HepG2 (cell line): ENCODE measurements at regions not wholly inside any gene's neighbourhood (a gene's known extent, or its start where the extent isn't known, plus 50 kb on each side); places are given as distances from the start of the nearest gene placed in this dataset.

ENCODE experiments used
- CBFB ChIP-seq: sonication (generic); formaldehyde crosslinking; IDR thresholded peaks from 2 replicates; pipeline ENCODE4 v1.4.0; 2020; ENCODE audit warnings: missing genetic modification reagents
- NFIC ChIP-seq: IDR thresholded peaks from 2 replicates; pipeline ENCODE4 v1.6.1; 2012; ENCODE audit warnings: mild to moderate bottlenecking, low read length, inconsistent platforms
- RAD51 ChIP-seq: fragments of 450-650 bp; IDR thresholded peaks from 2 replicates; pipeline ENCODE4 v1.6.1; 2016; ENCODE audit warnings: borderline replicate concordance
- SOX5 ChIP-seq: IDR thresholded peaks from 2 replicates; pipeline ENCODE4 v1.6.1; 2016; ENCODE audit warnings: borderline replicate concordance
- TCF7 ChIP-seq: sonication (generic); IDR thresholded peaks from 2 replicates; pipeline ENCODE4 v1.6.1; 2016; ENCODE audit warnings: antibody characterized with exemption, low read depth
- XBP1 ChIP-seq: sonication (generic); formaldehyde crosslinking; IDR thresholded peaks from 2 replicates; pipeline ENCODE4 v1.5.0; 2020; ENCODE audit warnings: missing genetic modification reagents
- ZNF644 ChIP-seq: IDR thresholded peaks from 2 replicates; pipeline ENCODE4 v1.6.1; 2016; ENCODE audit warnings: low read depth
- TF ChIP-seq, protein P1 (sequence below): sonication (generic); formaldehyde crosslinking; IDR thresholded peaks from 2 replicates; pipeline ENCODE4 v1.4.0; 2020; ENCODE audit warnings: mild to moderate bottlenecking, missing genetic modification reagents, borderline replicate concordance
- TF ChIP-seq, protein P2 (sequence below): IDR thresholded peaks from 2 replicates; pipeline ENCODE4 v1.6.1; 2018; ENCODE audit warnings: missing genetic modification reagents, mild to moderate bottlenecking, missing compliant biosample characterization
- TF ChIP-seq, protein P3 (sequence below): sonication (generic); formaldehyde crosslinking; IDR thresholded peaks from 2 replicates; pipeline ENCODE4 v1.5.1; 2020; ENCODE audit warnings: mild to moderate bottlenecking, missing genetic modification reagents, borderline replicate concordance
- TF ChIP-seq, protein P4 (sequence below): sonication (generic); formaldehyde crosslinking; IDR thresholded peaks from 2 replicates; pipeline ENCODE4 v1.4.0; 2020; ENCODE audit warnings: missing genetic modification reagents

DNA sequence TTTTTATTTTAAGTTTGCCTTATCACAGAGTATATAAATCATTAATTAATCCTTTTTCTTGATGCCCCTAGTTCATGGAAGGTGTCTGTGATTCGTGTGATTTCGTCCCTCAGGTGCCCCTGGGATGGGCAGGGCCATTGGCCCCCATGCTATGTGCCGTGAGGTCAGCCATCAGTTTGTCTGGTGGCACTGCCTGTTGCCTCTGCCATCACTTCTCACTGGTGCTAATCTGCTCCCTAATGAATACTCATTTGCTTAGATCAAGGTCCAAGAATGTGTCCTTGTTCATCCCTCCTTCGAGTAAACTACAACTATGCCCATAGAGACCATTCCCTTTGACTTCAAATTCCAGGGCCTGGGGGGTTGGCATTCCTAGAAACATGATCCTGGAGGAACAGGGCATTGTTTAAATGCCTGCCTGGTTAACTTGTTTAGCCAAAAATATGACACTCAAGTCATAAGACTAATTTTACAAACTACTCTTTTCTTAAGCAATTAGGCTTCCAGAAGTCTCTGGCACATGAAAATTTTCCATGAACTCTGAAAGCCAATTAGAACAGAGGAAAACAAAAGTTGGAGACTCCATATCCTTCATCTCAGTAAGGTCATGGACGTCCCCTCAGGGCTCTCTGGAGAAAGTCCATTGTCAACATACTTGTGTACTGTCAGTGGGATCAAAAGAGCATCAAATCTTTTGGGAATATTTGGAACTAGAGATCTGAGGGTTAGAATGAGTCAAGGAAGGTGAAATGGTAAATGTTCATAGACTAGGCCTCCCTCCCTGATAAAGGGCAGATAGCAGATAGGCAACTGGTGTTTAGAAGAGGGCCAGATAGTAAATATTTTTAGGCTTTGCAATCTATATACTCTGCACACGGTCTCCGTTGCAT is 90.9 kb upstream of the PLXNC1 start (continued):
- TF ChIP-seq TCF7 (peak; percentile 96), RAD51 (no peak), ZNF644 (peak; percentile 48), NFIC (peak; percentile 91), XBP1 (no peak), CBFB (no peak), SOX5 (peak; percentile 69; the same call in 1 of the 2 replicates)
- TF ChIP-seq, protein P1, sequence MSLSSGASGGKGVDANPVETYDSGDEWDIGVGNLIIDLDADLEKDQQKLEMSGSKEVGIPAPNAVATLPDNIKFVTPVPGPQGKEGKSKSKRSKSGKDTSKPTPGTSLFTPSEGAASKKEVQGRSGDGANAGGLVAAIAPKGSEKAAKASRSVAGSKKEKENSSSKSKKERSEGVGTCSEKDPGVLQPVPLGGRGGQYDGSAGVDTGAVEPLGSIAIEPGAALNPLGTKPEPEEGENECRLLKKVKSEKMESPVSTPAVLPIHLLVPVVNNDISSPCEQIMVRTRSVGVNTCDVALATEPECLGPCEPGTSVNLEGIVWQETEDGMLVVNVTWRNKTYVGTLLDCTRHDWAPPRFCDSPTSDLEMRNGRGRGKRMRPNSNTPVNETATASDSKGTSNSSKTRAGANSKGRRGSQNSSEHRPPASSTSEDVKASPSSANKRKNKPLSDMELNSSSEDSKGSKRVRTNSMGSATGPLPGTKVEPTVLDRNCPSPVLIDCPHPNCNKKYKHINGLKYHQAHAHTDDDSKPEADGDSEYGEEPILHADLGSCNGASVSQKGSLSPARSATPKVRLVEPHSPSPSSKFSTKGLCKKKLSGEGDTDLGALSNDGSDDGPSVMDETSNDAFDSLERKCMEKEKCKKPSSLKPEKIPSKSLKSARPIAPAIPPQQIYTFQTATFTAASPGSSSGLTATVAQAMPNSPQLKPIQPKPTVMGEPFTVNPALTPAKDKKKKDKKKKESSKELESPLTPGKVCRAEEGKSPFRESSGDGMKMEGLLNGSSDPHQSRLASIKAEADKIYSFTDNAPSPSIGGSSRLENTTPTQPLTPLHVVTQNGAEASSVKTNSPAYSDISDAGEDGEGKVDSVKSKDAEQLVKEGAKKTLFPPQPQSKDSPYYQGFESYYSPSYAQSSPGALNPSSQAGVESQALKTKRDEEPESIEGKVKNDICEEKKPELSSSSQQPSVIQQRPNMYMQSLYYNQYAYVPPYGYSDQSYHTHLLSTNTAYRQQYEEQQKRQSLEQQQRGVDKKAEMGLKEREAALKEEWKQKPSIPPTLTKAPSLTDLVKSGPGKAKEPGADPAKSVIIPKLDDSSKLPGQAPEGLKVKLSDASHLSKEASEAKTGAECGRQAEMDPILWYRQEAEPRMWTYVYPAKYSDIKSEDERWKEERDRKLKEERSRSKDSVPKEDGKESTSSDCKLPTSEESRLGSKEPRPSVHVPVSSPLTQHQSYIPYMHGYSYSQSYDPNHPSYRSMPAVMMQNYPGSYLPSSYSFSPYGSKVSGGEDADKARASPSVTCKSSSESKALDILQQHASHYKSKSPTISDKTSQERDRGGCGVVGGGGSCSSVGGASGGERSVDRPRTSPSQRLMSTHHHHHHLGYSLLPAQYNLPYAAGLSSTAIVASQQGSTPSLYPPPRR (CRISPR knock-in tag): peak; percentile 74; the same call in 1 of the 2 replicates
- TF ChIP-seq, protein P2, sequence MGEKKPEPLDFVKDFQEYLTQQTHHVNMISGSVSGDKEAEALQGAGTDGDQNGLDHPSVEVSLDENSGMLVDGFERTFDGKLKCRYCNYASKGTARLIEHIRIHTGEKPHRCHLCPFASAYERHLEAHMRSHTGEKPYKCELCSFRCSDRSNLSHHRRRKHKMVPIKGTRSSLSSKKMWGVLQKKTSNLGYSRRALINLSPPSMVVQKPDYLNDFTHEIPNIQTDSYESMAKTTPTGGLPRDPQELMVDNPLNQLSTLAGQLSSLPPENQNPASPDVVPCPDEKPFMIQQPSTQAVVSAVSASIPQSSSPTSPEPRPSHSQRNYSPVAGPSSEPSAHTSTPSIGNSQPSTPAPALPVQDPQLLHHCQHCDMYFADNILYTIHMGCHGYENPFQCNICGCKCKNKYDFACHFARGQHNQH (CRISPR knock-in tag): no peak
- TF ChIP-seq, protein P3, sequence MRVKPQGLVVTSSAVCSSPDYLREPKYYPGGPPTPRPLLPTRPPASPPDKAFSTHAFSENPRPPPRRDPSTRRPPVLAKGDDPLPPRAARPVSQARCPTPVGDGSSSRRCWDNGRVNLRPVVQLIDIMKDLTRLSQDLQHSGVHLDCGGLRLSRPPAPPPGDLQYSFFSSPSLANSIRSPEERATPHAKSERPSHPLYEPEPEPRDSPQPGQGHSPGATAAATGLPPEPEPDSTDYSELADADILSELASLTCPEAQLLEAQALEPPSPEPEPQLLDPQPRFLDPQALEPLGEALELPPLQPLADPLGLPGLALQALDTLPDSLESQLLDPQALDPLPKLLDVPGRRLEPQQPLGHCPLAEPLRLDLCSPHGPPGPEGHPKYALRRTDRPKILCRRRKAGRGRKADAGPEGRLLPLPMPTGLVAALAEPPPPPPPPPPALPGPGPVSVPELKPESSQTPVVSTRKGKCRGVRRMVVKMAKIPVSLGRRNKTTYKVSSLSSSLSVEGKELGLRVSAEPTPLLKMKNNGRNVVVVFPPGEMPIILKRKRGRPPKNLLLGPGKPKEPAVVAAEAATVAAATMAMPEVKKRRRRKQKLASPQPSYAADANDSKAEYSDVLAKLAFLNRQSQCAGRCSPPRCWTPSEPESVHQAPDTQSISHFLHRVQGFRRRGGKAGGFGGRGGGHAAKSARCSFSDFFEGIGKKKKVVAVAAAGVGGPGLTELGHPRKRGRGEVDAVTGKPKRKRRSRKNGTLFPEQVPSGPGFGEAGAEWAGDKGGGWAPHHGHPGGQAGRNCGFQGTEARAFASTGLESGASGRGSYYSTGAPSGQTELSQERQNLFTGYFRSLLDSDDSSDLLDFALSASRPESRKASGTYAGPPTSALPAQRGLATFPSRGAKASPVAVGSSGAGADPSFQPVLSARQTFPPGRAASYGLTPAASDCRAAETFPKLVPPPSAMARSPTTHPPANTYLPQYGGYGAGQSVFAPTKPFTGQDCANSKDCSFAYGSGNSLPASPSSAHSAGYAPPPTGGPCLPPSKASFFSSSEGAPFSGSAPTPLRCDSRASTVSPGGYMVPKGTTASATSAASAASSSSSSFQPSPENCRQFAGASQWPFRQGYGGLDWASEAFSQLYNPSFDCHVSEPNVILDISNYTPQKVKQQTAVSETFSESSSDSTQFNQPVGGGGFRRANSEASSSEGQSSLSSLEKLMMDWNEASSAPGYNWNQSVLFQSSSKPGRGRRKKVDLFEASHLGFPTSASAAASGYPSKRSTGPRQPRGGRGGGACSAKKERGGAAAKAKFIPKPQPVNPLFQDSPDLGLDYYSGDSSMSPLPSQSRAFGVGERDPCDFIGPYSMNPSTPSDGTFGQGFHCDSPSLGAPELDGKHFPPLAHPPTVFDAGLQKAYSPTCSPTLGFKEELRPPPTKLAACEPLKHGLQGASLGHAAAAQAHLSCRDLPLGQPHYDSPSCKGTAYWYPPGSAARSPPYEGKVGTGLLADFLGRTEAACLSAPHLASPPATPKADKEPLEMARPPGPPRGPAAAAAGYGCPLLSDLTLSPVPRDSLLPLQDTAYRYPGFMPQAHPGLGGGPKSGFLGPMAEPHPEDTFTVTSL (CRISPR knock-in tag): peak; percentile 43; the same call in 1 of the 2 replicates
- TF ChIP-seq, protein P4, sequence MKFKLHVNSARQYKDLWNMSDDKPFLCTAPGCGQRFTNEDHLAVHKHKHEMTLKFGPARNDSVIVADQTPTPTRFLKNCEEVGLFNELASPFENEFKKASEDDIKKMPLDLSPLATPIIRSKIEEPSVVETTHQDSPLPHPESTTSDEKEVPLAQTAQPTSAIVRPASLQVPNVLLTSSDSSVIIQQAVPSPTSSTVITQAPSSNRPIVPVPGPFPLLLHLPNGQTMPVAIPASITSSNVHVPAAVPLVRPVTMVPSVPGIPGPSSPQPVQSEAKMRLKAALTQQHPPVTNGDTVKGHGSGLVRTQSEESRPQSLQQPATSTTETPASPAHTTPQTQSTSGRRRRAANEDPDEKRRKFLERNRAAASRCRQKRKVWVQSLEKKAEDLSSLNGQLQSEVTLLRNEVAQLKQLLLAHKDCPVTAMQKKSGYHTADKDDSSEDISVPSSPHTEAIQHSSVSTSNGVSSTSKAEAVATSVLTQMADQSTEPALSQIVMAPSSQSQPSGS (CRISPR knock-in tag): 0 out of 2 replicates have a peak, but pooled peaks have one; percentile 43
